ENCODE measurements at regions not wholly inside any gene's neighbourhood (a gene's known extent, or its start where the extent isn't known, plus 50 kb on each side); places are given as distances from the start of the nearest gene placed in this dataset.

DNA sequence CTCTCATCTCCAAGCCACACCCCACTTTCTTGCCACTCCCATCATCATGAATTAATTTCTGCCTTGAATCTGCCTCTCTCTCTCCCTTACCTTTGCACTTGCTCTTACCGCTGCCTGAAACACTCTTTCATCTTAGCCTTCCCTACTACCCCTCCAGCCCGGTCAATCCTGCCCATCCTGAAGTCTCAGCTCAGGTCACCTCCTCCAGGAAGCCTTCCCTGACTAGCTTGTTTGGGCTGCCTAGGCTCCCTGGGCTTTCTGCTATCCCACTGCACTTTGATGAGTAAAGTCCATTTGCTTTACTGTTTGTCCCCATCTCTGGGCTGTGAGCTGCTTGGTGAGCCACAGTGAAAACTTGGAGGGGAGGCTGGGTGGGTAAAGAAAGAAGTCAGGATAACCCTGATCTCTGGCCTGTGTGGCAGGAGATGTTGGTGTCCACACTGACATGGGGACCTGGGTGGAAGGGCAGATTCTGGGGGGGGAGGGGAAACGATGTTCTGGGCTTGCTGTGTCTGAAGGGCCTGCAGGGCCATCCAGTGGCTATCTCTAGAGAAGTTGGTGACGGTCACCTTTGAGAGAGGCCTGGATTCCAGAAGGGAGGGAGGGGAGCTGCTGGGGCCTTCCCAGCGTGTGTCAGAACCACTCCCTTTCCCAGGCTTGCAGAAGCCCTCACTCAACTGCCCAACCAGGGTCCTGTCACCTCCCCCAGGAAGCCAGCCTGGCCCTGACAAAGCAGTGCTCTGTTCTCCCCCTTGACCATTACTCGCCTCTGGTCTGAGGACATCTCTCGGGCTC lies 75.0 kb upstream of the DAB2IP start:
- no peaks in the 10 kb centered on the region for H3K27me3 ChIP-seq (ENCODE audit: control insufficient read depth, insufficient read depth, low read length)
- H3K36me3 ChIP-seq (ENCODE audit: control insufficient read depth, insufficient read depth, low read length): no peaks in the 10 kb centered on the region
- peaks cover 17% of the 10 kb centered on the region for H3K4me1 ChIP-seq (ENCODE audit: control insufficient read depth, insufficient read depth, low read length)
- H3K9ac ChIP-seq (ENCODE audit: low read length): no peak overlapping the region
- H3K4me3 ChIP-seq (ENCODE audit: low read length): no peak overlapping the region
- peak overlapping the region; percentile 48 for H3K27ac ChIP-seq (ENCODE audit: low read depth, low read length)

DNA sequence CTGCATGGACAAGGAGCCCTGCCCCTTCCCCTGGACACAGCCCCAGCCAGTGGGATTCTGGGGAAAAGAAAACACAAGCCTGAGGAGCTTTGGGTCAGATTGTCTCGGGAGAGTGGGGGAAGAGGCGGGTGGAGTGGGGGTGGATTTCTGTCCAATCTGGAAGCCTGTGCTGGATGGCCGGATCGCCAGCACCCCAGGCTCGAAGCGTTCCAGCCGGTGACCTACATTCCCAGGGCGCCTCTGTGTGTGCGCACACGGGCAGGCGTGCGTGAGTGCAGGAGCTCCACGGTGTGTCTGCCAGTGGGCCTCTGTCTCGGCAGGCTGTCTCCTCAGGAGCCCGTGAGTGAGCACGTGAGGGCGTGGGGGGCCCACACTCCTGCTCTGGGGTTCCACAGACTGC lies 74.3 kb upstream of the DAB2IP start:
- H3K27me3 ChIP-seq (ENCODE audit: control insufficient read depth, insufficient read depth, low read length): no peaks in the 10 kb centered on the region
- H3K4me1 ChIP-seq (ENCODE audit: control insufficient read depth, insufficient read depth, low read length): peaks cover 19% of the 10 kb centered on the region
- no peak overlapping the region for H3K4me3 ChIP-seq (ENCODE audit: low read length)
- no peak overlapping the region for H3K9ac ChIP-seq (ENCODE audit: low read length)
- peak overlapping the region; percentile 48 for H3K27ac ChIP-seq (ENCODE audit: low read depth, low read length)
- no peaks in the 10 kb centered on the region for H3K36me3 ChIP-seq (ENCODE audit: control insufficient read depth, insufficient read depth, low read length)

DNA sequence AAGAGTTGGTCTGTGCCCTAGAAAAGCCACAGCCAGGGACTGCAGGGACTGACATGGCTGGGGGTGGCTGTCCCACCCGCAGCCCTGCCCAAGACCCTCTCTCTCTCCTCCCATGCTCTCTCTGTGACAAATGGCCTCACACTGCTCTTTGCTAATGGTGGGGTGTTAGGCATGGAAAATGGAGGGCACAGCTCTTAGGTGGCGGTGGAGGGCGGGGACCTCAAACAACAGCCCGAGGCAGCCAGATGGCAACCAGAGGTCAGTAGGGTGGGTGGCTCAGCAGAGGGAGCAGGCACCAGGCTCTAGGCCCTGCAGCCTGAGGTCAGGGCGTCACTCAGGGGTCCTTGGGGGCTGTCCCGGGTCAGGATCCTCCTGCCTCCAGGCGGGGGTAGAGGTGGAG lies 73.9 kb upstream of the DAB2IP start:
- H3K27me3 ChIP-seq (ENCODE audit: control insufficient read depth, insufficient read depth, low read length): no peaks in the 10 kb centered on the region
- no peak overlapping the region for H3K9ac ChIP-seq (ENCODE audit: low read length)
- H3K36me3 ChIP-seq (ENCODE audit: control insufficient read depth, insufficient read depth, low read length): no peaks in the 10 kb centered on the region
- no peak overlapping the region for H3K4me3 ChIP-seq (ENCODE audit: low read length)
- peak overlapping the region; percentile 48 for H3K27ac ChIP-seq (ENCODE audit: low read depth, low read length)
- peaks cover 19% of the 10 kb centered on the region for H3K4me1 ChIP-seq (ENCODE audit: control insufficient read depth, insufficient read depth, low read length)

DNA sequence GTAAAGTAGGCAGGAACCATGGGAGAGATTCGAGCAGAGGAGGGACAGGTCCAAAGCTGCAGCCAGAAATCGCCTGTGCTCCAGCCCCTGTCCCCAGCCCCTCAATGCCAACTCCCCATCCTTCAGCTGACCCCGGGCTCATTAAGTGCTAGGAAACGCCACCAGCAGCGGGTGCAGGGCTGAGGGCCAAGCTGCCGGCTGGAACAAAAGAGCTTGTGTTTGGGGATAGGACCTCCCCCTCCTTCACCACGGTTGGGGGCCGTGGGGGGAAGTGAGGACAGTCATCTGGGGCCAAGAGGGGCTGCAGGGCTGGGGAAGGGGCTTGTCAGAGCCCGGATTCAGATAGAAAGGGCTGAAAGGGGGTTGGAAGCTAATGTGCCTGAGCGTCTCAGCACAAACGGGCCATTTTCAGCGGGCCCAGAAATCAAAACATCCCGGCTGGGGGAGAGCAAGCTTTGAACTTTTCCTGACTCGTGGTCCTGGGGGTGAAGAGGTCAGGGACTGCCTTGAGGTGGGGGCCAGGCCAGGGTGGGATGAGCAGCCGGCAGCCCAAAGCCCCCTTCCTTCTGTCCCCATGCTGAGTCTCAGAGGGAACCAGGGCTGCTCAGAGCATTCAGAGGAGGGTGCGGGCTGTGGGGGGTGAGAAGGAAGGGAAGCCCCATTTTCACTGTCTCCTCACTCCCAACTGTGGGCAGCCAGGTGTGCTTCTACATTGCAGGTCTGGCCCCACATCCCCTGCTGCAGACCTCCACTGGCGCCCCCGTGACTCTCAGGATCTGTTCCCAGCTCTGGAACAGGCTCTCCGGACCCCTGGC lies 69.4 kb upstream of the DAB2IP start:
- Histone ChIP-seq H3K36me3 (ENCODE audit: control insufficient read depth, insufficient read depth, low read length) (no peaks in the 10 kb centered on the region), H3K4me1 (ENCODE audit: control insufficient read depth, insufficient read depth, low read length) (peaks cover 7% of the 10 kb centered on the region), H3K4me3 (ENCODE audit: low read length) (no peak overlapping the region), H3K9ac (ENCODE audit: low read length) (no peak overlapping the region), H3K27me3 (ENCODE audit: control insufficient read depth, insufficient read depth, low read length) (no peaks in the 10 kb centered on the region), H3K27ac (ENCODE audit: low read depth, low read length) (no peak overlapping the region)

DNA sequence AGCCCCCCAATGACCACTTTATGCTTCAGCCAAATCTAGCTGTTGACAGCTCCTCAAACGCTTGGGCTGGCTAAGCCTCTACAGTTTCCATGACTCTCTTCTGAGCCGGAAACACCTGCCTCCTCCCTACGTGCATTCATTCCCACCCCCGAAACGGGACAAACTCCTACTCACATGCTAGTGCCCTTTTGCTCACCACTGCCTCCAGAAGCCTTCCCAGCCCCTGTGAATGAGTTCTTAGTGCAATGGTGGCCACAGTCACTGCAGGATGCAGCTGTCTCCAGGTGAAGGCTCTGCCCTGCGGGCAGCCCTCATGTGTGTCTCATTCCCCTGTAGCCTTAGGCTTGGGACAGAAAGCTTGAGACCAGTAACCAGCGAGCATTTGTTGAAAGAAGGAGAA lies 68.8 kb upstream of the DAB2IP start:
- H3K4me3 ChIP-seq (ENCODE audit: low read length): no peak overlapping the region
- no peaks in the 10 kb centered on the region for H3K27me3 ChIP-seq (ENCODE audit: control insufficient read depth, insufficient read depth, low read length)
- no peaks in the 10 kb centered on the region for H3K36me3 ChIP-seq (ENCODE audit: control insufficient read depth, insufficient read depth, low read length)
- H3K27ac ChIP-seq (ENCODE audit: low read depth, low read length): no peak overlapping the region
- H3K9ac ChIP-seq (ENCODE audit: low read length): no peak overlapping the region
- peaks cover 5% of the 10 kb centered on the region for H3K4me1 ChIP-seq (ENCODE audit: control insufficient read depth, insufficient read depth, low read length)

DNA sequence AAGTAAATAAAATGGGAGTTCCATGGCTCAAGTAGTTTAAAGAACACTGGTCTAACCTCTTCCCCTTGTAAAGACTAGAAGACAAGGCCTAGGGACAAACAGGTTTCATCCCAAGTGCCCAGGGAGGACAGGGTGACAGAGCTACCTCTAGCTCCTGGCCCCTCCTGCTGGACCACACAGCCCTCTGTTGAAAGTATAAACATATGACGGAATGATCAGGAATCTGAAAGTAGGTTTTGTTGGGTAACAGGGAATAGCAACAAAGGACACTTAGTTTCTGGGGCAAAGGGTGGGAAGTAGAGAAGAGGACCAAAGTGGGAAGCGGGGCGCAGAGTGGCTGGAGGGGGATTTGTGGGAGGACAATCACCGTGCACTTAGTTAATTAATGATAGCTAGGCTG lies 67.0 kb upstream of the DAB2IP start:
- Histone ChIP-seq H3K36me3 (ENCODE audit: control insufficient read depth, insufficient read depth, low read length) (no peaks in the 10 kb centered on the region), H3K4me1 (ENCODE audit: control insufficient read depth, insufficient read depth, low read length) (peaks cover 5% of the 10 kb centered on the region), H3K9ac (ENCODE audit: low read length) (no peak overlapping the region), H3K27ac (ENCODE audit: low read depth, low read length) (no peak overlapping the region), H3K4me3 (ENCODE audit: low read length) (no peak overlapping the region), H3K27me3 (ENCODE audit: control insufficient read depth, insufficient read depth, low read length) (no peaks in the 10 kb centered on the region)

DNA sequence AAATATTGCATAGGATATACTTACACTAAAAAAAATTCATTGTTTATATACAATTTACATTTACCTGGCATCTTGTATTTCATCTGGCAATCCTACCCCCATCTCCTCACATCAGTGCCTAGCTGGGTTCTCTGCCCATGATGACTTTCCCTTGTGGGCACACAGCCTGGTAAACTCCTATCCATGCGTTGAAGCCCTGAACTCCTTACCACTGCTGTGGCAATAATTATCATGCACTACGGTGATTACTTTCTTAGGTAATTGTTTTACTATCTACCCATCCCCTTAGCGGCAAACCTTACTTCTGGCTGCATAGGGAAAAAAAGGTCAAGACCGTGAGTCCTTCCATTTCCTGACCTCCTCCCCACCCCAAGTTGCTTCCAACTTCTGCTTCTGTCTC lies 63.6 kb upstream of the DAB2IP start:
- H3K4me3 ChIP-seq (ENCODE audit: low read length): no peak overlapping the region
- no peaks in the 10 kb centered on the region for H3K36me3 ChIP-seq (ENCODE audit: control insufficient read depth, insufficient read depth, low read length)
- H3K27ac ChIP-seq (ENCODE audit: low read depth, low read length): no peak overlapping the region
- H3K4me1 ChIP-seq (ENCODE audit: control insufficient read depth, insufficient read depth, low read length): no peaks in the 10 kb centered on the region
- no peaks in the 10 kb centered on the region for H3K27me3 ChIP-seq (ENCODE audit: control insufficient read depth, insufficient read depth, low read length)
- no peak overlapping the region for H3K9ac ChIP-seq (ENCODE audit: low read length)

DNA sequence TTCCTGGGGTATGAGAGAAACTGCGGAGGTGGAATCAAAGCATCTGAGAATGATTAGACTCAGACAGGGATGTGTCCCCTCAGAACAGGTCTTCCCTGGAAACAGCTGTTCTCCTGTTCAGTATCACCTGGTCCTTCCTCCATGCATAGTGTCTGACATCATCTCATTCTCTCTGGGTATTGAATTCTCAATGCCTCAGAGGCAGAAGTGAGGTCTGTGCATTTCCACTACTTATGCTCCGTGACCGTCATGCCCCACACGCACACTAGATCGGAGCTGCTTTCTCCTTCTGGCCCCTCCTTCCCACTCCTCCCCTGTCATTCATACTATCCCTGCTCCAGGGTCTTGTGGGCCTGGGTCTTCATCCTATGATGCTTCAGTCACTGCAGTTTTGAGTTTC lies 61.4 kb upstream of the DAB2IP start:
- Histone ChIP-seq H3K36me3 (ENCODE audit: control insufficient read depth, insufficient read depth, low read length) (no peaks in the 10 kb centered on the region), H3K4me1 (ENCODE audit: control insufficient read depth, insufficient read depth, low read length) (no peaks in the 10 kb centered on the region), H3K4me3 (ENCODE audit: low read length) (no peak overlapping the region), H3K9ac (ENCODE audit: low read length) (no peak overlapping the region), H3K27ac (ENCODE audit: low read depth, low read length) (no peak overlapping the region), H3K27me3 (ENCODE audit: control insufficient read depth, insufficient read depth, low read length) (no peaks in the 10 kb centered on the region)

DNA sequence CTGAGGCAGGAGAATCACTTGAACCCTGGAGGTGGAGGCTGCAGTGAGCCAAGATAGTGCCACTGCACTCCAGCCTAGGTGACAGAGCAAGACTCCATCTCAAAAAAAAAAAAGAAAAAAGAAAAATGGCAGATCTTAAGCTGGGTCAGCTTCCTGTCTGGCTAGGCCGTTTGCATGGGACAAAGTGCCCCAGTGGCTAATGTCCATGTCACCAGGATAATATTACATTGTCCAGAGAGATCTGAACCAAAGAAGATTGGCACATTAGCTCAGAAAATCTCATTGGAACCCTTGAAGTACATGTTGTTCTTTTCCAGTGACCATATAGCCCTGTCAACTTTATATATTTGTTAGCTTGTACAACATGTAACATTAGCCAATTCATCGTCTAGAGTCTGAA lies 59.2 kb upstream of the DAB2IP start:
- Histone ChIP-seq H3K4me1 (ENCODE audit: control insufficient read depth, insufficient read depth, low read length) (no peaks in the 10 kb centered on the region), H3K36me3 (ENCODE audit: control insufficient read depth, insufficient read depth, low read length) (no peaks in the 10 kb centered on the region), H3K9ac (ENCODE audit: low read length) (no peak overlapping the region)

DNA sequence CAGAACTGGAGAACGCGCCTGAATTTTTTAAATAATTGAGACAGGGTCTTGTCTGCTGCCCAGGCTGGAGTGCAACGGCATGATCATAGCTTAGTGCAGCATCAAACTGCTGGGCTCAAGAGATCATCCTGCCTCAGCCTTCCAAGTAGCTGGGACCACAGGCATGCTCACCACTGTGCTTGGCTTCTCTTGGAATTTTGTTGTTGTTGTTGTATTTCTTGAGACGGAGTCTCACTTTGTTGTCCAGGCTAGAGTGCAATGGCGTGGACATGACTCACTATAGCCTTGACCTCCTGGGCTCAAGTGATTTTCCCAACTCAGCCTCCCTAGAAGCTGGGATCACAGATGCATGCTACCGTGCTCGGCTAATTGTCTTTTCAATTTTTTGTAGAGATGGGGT lies 58.4 kb upstream of the DAB2IP start:
- H3K36me3 ChIP-seq (ENCODE audit: control insufficient read depth, insufficient read depth, low read length): no peaks in the 10 kb centered on the region
- no peaks in the 10 kb centered on the region for H3K4me1 ChIP-seq (ENCODE audit: control insufficient read depth, insufficient read depth, low read length)
- H3K9ac ChIP-seq (ENCODE audit: low read length): no peak overlapping the region
- no peak overlapping the region for H3K4me3 ChIP-seq (ENCODE audit: low read length)
- H3K27me3 ChIP-seq (ENCODE audit: control insufficient read depth, insufficient read depth, low read length): no peaks in the 10 kb centered on the region
- no peak overlapping the region for H3K27ac ChIP-seq (ENCODE audit: low read depth, low read length)

More for the DNA sequence above, 59.2 kb upstream of the DAB2IP start:
- Histone ChIP-seq H3K4me3 (ENCODE audit: low read length) (no peak overlapping the region), H3K27ac (ENCODE audit: low read depth, low read length) (peak overlapping the region; percentile 7), H3K27me3 (ENCODE audit: control insufficient read depth, insufficient read depth, low read length) (no peaks in the 10 kb centered on the region)

DNA sequence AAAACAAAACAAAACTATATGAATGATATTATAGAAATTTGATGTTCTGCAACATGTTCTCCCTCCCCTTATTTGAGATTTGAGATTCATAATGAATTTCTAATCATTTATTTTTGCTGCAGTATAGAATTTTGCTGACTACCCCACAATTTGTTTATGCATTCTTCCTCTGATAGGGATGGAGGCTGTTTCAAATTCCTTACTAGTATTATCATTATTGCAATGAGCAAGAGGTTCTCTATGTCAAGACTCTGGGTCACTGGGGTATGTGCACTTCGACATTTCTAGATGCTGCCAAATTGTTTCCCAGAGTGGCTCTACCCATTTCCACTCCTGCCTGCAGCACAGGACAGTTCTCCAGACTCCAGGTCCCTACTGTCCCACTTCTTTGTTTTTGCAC lies 54.9 kb upstream of the DAB2IP start:
- H3K4me1 ChIP-seq (ENCODE audit: control insufficient read depth, insufficient read depth, low read length): peaks cover 6% of the 10 kb centered on the region
- H3K27ac ChIP-seq (ENCODE audit: low read depth, low read length): no peak overlapping the region

DNA sequence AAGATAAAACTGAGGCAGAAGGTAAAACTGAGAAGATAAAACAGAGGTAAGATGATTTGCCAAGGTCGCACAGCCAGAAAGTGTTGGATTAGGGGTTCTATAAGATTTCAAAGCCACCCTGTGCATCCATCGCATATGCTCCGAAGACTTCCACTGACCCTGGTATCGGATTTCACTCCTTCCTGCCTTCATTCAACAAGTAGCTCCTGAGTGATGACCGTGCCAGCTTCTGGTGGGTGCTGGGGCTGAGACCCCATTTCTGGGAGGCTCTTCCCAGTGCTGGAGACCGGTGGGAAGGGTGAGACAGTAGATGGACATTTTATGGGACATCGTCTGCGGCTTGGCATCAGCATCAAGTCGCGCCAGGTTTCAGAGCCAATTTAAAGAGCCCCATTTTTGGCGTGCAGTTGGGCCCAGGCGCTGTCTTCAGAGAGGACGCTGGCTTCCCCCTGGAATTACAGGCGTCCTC lies 53.7 kb upstream of the DAB2IP start:
- H3K36me3 ChIP-seq (ENCODE audit: control insufficient read depth, insufficient read depth, low read length): no peaks in the 10 kb centered on the region
- peaks cover 6% of the 10 kb centered on the region for H3K4me1 ChIP-seq (ENCODE audit: control insufficient read depth, insufficient read depth, low read length)
- no peak overlapping the region for H3K9ac ChIP-seq (ENCODE audit: low read length)
- peaks cover 3% of the 10 kb centered on the region for H3K27me3 ChIP-seq (ENCODE audit: control insufficient read depth, insufficient read depth, low read length)
- peak overlapping the region; percentile 70 for H3K4me3 ChIP-seq (ENCODE audit: low read length)
- H3K27ac ChIP-seq (ENCODE audit: low read depth, low read length): peak overlapping the region; percentile 90

More for the DNA sequence above, 54.9 kb upstream of the DAB2IP start:
- Histone ChIP-seq H3K27me3 (ENCODE audit: control insufficient read depth, insufficient read depth, low read length) (peaks cover 3% of the 10 kb centered on the region), H3K4me3 (ENCODE audit: low read length) (no peak overlapping the region), H3K36me3 (ENCODE audit: control insufficient read depth, insufficient read depth, low read length) (no peaks in the 10 kb centered on the region), H3K9ac (ENCODE audit: low read length) (no peak overlapping the region)

All from rectal smooth muscle tissue (tissue), 1 donor.